ENCODE measurements at regions not wholly inside any gene's neighbourhood (a gene's known extent, or its start where the extent isn't known, plus 50 kb on each side); places are given as distances from the start of the nearest gene placed in this dataset.

- TF ChIP-seq CTCF (IDR thresholded peaks at IDR 0.05) (no peak), EP300 (IDR thresholded peaks at IDR 0.05) (no peak), POLR2AphosphoS5 (IDR thresholded peaks at IDR 0.05) (no peak)
Observed at GRCh38 chr5:136717917-136718316, 352.6 kb upstream of the TRPC7 start.
